GM18505 (cell line): ENCODE measurements at regions not wholly inside any gene's neighbourhood (a gene's known extent, or its start where the extent isn't known, plus 50 kb on each side); places are given as distances from the start of the nearest gene placed in this dataset.
A peak's percentile ranks its signal among the peaks of the same experiment; 100 is the strongest.

ENCODE experiments used
- ATAC-seq: cut with Tn5 transposase; IDR thresholded peaks from one replicate; pipeline ENCODE4 v1.9.1; 2021; ENCODE audit not compliant: unreplicated experiment
- POLR2A ChIP-seq: IDR thresholded peaks from 4 replicates; pipeline ENCODE4 v1.6.1; 2011; ENCODE audit warnings: borderline replicate concordance; ENCODE audit not compliant: insufficient read depth, insufficient read length; ENCODE audit errors: extremely low read depth

DNA sequence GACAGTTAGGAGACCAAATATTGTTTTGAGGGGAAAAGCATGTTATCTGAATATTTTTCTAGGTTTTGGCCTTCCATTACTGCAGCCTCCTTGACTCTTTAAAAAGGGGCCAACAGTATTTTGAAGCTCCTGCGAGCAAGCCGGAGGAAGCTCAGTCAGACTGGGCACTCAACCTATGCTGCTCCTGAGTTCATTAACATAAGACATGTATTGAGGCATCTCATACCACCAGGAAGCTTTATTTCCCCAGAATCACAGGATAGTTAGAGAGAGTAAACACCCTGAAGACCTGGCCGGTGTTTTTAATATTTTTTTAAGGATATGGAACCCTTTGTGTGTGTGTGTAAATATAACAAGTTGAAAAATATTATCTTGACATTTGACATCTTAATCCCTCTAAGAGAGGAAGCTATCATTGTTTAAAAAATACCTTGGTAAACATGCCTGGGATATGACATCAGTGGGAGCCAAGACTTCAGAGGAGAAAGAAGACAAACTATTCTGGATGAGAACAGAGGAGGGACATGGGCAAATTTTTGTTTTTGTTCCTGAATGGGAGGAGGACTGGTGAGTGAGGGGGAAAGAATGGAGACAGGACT is 139.3 kb upstream of the SLIT3 start:
- no peak for TF ChIP-seq POLR2A
- no peak for ATAC-seq

GRCh38 chr5:169439362-169439761 is 138.4 kb upstream of the SLIT3 start:
- no peak for TF ChIP-seq POLR2A
- ATAC-seq = no peak

DNA sequence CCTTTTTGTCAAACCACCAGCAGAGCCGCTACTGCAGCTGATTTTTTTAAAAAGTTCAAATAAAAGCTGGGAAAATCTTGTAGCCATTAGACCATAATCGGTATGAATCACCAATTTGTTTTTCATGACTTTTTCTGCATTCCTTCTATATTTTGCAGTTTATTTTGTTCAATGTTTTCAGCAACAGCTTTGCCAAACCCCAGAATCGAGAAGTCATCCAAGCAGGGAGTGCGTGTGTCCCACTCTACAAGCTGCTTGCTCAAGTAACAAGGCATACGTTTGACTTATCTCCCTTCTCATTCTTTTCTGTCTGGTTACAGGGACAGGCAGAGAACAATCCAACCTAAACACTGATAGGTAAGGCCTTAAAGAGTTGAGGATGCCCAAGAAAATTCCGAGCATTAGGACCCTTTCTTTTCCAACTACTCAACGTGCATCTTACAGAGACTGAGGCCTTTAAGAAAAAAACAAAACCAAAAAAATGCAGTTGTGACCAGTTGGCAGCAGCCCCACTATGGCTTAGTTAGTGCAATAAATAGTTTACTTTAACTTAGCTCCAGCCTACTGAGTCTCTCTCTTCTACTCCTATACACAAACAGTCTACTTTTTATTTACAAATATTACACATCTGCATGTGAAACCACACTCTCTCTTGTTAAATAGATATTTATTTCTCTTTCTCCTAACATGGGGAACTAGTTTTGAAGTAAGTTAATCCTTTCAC is 134.7 kb upstream of the SLIT3 start:
- no peak for ATAC-seq
- TF ChIP-seq POLR2A = no peak

- no peak for TF ChIP-seq POLR2A
- ATAC-seq = no peak
These were observed 132.3 kb upstream of the SLIT3 start for GRCh38 chr5:169433221-169433651.

GRCh38 chr5:169431386-169431785 is 130.4 kb upstream of the SLIT3 start:
- no peak for TF ChIP-seq POLR2A
- ATAC-seq = no peak

DNA sequence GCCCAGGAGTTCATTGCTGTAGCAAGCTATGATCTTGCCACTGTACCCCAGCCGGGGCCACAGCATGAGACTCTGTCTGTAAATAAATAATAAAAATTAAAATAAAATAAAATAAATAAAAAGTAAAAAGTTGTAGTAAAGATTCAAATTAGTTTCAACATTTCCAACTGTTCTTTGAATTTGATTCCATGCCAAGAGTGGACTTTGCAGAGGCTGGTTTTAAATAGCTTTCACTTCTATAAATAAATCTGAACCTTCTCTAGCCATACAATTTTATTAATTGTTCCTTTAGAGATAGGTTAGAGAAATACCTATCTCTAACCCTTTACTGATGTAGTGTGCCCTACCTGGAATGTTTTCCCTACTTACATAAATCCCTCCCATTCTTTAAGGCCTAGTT is 129.7 kb upstream of the SLIT3 start:
- ATAC-seq = no peak
- TF ChIP-seq POLR2A = no peak

DNA sequence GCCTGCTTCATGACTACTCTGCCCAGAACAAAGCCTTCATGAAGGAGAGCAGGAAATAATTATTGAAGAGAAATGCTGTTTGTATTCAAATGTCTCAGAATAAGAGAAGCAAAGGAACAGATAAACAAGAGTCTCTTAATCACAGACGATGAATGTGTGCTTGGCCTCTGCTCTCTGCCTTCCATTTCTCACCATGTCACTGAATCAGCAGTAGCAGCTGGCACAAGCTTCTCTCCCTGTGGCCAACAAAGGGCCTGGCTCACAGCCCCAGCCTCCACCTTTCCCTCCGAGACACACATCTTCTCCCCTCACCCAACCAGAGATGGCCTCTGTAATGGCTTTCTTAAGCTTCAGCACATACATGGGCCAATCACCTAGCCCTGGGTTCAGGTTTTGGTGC is 128.1 kb upstream of the SLIT3 start:
- ATAC-seq = no peak
- no peak for TF ChIP-seq POLR2A

DNA sequence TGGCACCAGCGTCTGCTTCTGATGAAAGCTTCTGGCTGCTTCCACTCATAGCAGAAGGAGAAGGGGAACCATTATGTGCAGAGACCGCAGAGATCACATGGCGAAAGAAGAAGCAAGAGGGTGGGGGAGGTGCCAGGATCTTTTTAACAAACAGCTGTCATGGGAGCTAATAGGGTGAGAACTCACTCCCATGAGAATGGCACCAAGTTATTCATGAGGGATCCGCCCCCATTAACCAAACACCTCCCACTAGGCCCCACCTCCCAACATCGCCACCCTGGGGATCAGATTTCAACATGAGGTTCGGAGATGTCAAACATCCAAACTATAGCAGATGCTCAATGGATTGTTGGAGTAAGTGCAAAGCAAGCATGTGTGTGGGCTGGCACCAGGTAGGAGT is 125.8 kb upstream of the SLIT3 start:
- ATAC-seq = no peak
- no peak for TF ChIP-seq POLR2A

GRCh38 chr5:169424670-169425378 is 123.9 kb upstream of the SLIT3 start:
- ATAC-seq = no peak
- no peak for TF ChIP-seq POLR2A

DNA sequence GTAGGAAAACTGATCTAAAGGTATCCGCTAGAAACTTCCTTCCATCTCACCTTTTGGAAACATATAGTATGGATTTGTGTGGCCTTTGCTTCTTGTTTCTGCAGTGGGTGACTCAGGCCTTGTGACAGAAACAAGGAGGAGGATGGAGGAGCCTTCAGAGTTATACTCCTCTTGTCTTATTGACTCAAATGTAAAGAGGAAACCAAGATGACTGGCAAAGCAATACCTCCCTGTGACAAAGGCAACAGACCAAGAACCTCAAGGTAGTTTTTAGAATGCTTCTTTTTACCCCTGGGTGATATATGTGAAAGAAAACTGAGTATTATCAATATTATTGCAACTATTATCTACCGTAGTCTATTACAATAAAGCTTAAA is 123.3 kb upstream of the SLIT3 start:
- ATAC-seq = no peak
- no peak for TF ChIP-seq POLR2A

GRCh38 chr5:169423580-169424278 is 122.8 kb upstream of the SLIT3 start:
- TF ChIP-seq POLR2A = no peak
- no peak for ATAC-seq

DNA sequence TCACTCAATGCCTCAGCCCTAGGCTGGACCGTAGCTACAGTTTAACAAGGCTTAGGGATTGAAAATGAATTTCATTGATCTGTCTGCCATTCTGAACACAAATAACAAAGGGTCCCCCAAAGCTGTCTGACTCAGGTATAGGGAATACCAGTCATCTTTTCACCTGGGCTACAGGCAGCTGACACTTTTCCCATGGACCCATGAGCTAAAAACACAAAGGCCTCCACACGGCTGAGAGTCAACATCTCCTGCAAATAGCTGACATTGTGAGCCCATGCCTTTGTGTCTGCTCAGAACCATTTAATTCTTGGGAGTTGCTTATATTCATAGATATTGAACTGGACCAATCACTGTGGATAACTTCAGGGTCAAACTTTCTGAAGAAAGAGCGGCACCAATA is 121.1 kb upstream of the SLIT3 start:
- no peak for ATAC-seq
- no peak for TF ChIP-seq POLR2A

- ATAC-seq = no peak
- no peak for TF ChIP-seq POLR2A
These were observed 120.7 kb upstream of the SLIT3 start for GRCh38 chr5:169421677-169422076.

- TF ChIP-seq POLR2A = no peak
- no peak for ATAC-seq
These were observed 116.7 kb upstream of the SLIT3 start for GRCh38 chr5:169417676-169418075.

- no peak for TF ChIP-seq POLR2A
- peak; percentile 90 for ATAC-seq
These were observed 115.8 kb upstream of the SLIT3 start for GRCh38 chr5:169416583-169417196.
